HG03064 (cell line): ENCODE measurements at regions not wholly inside any gene's neighbourhood (a gene's known extent, or its start where the extent isn't known, plus 50 kb on each side); places are given as distances from the start of the nearest gene placed in this dataset.
"Not testable (repeated sequence)": the region's sequence is repeated elsewhere in the genome, so short reads cannot be mapped to it uniquely, and the experiment has no call there.

Source experiments
- ATAC-seq: cut with Tn5 transposase; IDR thresholded peaks from one replicate; pipeline ENCODE4 v1.9.1; 2021; ENCODE audit warnings: low read depth; ENCODE audit not compliant: unreplicated experiment

DNA sequence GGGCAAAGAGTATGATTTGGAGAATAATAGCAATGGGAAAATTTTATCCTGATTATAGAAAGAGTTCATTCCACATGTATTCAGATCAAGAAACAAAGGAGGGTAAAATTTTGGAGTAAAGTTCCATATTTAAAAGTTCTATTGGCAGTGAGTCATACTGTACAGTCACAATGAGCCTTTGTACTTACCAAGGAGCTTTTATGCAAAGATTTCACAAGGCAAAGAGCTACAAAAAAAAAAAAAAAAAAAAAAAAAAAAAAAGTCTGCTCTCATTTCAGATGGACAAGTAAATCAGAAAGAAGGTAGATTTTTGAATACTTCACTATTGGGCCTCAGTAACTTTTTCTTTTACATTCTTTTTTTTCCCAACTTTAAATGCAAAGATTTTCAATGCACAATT lies 1802.2 kb upstream of the PIK3C3 start:
- ATAC-seq = no peak

DNA sequence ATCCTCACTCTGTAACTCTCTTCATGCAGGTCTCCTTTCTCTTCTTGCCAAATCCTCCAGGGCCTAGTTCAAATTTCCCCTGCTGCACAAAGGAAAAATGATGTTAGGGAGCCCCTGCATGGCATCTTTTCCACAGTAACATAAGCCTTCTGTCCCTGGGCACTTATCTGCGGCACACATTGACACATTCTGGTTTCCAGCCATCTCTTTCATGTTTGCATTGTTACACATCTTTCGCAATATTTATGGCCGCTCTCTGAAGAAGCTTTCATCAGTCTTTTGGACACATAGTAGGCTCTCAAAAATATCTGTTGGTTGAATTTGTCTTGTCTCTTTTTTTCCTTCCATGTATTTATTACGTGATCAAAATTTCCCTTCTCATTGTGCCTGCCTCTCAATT lies 1806.1 kb upstream of the PIK3C3 start:
- ATAC-seq = no peak

DNA sequence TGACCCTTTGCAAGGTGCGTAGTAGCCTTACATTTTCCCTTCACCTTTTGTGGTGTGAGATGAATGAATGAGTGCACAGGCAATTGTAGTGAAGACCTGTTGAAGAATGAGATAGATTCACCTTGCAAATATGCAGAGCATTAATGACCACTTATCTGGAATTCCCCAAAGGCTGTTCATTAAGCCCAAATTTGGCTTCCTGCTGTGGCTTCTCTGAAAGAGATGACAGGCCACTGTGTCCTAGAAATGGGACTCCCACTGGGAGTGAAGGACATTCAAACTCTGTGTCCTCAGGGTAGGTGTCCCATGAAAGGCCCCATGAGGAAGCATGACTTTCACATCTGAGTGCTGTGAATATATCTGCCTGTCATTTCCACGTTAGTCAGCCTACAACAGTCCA lies 1821.8 kb upstream of the PIK3C3 start:
- ATAC-seq = no peak

DNA sequence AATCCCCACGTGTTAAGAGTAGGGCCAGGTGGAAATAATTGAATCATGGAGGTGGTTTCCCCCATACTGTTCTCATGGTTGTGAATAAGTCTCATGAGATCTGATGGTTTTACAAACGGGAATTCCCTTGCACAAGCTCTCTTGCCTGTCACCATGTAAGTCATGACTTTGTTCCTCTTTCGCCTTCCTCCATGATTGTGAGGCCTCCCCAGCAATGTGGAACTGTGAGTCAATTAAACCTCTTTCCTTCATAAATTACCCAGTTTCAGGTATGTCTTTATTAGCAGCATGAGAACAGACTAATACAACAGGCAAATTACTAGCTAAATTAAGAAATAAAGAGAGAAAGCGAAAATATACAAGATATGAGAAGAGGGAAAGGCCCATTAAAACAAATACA lies 1822.6 kb upstream of the PIK3C3 start:
- not testable (repeated sequence) for ATAC-seq

DNA sequence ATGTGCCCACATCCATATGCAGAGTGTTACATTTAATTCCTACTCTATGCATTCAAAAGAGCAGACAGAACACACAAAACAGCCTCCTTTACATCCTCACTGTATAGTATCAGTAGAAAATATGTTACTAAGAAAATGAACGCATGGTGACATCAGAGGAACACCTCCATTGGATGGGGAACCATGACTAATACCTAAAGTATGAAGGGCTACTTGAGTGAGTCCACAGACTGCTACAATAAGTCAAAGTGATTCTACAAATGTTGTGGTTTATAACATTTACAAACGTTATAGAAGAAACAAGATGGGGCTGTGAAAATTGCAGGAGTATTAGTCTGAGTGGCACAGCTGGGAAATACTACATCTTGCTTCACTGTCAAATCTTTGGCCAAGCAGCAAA lies 1830.9 kb upstream of the PIK3C3 start:
- ATAC-seq = no peak

DNA sequence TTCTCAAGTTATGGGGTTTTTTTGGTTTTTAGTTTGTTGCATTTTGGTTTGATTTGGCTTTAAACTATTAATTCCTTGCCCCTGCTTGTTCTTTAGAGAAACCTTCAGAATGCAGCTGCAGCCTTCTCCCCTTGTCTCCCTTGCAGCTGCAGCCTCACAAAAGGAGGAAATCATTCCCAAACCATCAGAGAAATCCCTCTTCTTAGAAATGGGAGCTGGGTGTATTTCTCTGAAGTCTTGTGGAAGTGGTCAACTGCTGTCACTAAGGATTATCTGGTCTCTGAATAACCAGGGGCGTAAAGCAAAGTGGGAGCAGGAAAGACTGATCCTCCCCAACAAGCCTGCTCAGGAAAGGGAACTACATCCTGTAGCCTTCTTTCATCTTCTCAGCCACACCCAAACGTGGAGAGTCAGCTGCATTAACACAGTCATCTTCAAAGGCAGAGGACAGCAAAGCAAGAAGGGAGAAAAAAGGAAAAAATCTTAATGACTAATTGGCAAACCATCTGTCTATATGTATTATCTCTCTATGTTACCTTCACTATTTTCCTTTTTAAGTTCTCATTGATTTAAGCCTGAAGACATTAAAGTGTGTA lies 1834.1 kb upstream of the PIK3C3 start:
- no peak for ATAC-seq

DNA sequence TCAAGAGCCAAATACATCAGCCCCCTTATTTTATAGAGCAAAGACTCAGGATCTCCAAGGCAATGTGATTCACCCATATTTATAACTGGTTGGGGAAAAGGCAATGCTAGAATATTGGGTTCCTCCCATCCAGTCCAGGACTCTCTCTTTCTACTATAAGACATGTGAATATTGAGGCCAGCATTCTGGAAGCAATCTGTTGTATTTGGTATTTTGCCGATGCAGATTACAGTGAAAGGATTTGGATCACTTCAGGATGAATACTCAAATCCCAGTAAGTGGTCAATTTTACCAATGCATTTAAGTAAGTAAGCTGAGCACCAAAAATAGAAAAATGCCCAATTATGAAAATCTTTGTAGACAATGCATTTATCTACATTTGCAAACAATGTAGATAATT lies 1834.7 kb upstream of the PIK3C3 start:
- no peak for ATAC-seq

DNA sequence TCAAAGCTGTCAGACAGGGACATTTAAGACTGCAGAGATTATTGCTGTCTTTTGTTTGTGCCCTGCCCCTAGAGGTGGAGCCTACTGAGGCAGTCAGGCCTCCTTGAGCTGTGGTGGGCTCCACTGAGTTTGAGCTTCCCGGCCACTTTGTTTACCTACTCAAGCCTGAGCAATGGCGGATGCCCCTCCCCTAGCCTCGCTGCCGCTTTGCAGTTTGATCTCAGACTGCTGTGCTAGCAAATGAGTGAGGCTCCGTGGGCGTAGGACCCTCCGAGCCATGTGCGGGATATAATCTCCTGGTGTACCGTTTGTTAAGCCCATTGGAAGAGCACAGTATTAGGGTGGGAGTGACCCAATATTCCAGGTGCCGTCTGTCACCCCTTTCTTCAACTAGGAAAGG lies 1835.5 kb upstream of the PIK3C3 start:
- not testable (repeated sequence) for ATAC-seq

DNA sequence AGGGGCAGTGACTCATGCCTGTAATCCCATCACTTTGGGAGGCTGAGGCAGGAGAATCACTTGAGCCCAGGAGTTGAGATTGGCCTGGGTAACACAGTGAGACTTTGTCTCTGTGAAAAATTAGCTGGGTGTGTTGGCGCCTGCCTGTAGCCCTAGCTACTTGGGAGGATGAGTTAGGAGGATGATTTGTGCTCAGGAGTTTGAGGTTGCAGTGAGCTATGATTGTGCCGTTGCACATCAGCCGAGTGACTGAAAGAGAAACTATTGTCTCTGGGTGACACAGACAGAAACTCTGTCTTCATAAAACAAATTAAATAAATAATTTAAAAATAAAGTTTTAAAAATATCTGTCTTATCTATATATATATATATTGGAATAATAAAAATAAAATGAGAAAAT lies 1844.6 kb upstream of the PIK3C3 start:
- ATAC-seq = no peak

DNA sequence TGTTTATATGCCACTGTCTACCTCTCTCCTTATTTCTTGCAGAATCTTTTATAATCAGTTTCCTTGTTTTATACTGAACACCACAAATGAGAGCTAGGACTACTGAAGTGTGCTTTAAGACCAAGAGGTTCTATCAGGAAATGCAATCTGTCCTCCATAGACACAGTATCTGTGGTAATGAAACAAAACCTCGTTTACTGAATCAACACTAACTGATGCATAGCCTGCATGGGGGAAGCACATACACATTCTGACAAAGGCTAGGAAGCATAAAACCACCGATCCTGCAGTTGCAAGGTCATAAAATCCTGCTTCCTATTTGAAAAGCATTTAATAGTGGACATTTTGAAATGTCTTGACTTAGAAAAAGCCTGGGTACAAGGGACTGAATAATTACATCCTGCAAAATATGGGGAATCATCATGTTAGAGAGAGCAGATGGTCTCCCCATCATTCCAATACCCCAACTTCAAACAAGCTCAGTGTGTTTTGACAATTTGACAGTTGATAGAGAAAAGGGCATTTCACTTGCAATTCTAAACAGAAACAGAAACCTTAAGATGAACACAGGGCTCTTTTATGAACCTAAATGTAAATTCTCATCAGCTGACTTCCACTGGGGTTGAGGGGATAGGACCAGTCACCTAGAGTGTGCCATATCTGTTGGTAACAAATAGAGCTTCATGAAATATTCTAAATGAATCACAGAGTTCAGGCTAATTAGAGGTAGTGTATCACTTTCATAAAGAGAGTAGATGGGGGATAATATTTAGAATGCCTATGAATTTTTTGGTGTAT lies 1845.6 kb upstream of the PIK3C3 start:
- no peak for ATAC-seq

DNA sequence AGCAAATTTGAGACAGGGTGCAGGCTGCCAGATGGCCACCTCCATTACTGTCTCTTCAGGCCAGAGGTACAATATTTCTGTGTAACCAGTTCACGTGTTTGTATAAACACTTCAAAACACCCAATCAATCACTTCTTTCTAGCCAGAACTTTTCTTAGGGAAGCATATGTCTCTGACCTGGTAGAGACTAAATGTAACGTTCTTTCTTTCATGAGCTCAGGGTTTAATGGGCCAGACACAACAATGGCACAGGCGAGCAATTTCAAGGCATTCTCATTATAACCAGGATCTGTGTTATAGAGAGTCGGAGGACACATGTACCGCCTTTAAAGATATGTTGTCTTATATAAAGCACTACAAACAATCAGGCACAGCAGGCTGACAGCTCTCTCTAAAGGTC lies 1846.4 kb upstream of the PIK3C3 start:
- ATAC-seq = no peak

DNA sequence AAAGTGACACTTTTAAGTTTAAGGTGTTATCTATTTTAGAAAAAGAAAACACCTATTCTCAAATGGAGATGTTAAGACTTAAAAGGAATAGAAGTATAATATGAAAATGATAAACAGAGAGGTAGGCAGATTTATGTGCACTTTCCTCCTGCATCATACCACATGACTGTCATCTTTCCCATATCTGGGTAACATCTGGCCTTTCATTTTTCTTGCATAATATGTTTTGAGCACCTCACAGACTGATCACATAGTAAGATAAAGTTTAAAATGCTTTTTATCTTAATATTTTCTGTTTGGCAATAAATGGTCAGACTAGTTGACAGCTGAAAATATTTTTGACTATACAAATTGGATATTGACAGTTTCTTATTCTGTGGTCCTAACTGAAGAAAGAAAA lies 1852.1 kb upstream of the PIK3C3 start:
- no peak for ATAC-seq

DNA sequence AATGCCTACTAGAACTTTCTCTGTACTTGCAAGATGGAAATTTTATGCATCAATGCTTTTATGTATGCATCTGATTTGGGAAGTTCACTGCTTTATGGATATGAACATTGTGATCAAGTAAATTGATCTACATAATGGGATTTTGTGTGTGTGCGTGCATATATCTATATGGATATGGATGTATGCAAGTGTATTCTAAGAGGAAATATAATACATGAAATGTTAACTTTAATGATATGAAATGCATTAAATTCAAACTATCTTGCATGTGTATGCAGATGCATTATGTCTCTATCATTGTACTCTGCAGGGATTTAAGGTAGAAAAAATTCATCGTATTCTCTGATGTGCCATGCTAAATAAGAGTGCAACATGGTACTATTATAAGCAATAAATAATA lies 1855.4 kb upstream of the PIK3C3 start:
- ATAC-seq = no peak

DNA sequence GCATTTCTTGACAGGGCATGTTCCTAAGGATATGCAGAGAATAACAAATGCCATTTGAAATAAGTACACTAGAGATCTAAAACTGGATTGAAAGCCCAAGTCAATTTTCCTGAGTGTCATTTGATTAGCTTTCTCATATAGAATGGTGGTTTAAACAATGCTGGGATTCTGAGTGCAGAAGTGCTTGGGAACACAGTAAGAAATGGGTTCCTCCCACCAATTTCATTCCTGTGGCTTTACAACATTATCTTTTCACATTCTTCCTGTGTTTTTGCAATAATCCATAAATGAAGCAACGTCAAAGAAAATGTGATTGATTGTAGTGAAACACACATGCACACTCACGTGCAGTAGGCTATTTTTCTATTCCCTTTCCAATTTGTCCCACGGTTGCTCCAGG lies 1858.4 kb upstream of the PIK3C3 start:
- no peak for ATAC-seq

DNA sequence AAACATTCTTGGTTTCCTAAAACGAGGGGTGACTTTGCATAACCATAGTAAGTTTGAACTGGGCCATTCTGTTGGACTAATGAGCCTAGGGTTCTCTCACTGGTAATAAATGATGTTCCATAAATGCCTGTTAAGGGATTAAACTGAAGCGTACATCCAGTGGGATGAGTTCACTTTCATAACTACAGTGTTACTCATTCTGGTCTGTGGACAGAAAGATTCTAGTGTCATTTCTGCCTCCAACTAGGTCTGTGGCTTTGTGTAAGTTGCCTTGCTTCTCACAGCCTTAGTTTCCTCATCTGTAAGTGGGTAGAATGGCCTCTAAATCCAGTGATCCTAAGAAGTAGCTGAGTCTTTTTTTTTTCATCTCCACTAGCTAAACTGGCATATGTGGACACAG lies 1860.6 kb upstream of the PIK3C3 start:
- no peak for ATAC-seq

DNA sequence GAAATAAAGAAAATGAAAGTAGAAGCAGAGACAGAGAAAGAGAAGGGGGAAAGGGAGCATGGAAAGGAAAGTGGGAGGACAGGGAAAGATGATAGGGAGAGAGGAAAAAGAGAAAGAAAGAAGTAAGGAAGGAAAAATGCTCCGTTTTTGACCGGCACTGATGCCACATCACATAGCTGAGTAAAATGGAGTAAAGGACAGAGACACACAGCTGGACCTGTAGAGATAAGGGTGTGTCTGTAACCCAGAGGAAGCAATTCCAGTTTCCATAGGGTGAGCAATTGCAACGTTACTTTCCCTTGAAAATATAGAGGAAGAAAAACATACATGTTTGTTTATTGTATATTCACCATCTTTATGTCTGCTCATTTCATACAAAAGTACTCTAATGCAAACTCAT lies 1866.9 kb upstream of the PIK3C3 start:
- ATAC-seq = no peak

DNA sequence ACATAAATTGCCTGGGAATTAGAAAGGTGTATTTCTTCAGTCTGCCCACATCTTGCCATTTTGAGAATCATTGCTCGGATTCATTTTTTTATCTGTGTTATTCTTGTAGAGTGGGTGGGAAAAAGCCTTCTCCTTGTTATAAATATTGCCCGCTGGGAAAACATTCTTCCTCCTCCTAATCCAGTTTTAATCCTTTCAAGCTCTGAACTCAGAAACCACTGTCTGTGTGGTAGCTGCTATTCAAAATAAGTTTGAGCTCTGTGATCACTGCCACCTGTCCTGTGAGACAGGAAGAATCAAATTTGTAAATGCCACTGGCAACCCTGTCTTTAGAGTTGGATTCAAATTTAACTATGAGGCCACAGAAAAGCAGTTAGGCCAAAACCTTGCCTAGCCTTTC lies 1875.2 kb upstream of the PIK3C3 start:
- no peak for ATAC-seq

DNA sequence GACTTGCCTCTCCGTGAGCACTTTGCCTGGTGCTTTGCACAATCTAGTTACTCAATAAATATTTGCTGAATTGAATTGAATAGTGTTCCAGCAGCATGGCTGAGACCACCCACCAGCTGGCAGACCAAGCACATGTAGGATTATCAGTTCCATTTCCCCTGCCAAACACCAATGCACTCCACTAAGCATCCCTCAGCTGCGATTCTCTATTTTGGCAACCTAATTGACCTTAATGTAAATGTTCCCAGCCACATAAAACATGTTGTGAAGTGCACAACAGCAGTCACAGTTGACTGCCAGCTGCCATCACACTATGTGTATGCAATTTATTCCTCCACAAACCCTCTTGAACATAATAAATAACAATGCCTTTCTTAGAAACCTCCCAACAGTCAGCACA lies 1879.4 kb upstream of the PIK3C3 start:
- no peak for ATAC-seq

DNA sequence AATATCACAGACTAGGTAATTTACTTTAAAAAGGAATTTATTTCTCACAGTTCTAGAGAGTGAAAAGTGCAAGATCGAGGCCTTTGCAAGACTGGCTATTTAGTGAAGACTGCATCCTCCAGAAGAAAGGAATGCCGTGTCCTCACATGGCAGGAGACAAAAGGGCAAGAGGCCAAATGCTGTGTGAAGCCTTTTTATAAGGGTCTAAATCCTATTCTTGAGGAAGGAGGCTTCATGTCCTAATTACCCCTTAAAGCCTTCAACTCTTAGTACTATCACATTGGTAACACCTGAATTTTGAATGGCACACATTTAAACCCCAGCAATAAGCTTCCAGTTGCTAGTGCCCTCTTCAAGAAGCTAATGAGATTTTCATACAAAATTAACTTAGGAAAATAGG lies 1882.3 kb upstream of the PIK3C3 start:
- ATAC-seq = no peak

DNA sequence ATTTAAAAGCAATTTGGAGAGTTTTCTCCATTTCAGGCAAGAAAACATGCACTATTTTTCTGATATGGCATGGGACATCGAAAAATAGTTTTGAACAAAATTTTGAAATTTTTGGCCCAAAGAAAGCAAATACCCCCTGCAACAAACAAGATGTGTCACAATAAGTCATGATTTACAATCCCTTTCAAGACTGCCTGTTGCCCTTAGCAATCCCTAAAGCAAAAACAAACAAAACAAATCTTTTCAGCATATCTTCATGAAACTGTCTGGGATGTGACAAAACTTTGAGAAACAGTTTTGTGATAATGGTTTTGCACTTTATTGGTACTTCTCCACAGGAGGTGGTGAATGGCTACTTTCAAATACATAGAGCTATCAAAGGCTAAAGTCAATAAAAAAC lies 1888.7 kb upstream of the PIK3C3 start:
- no peak for ATAC-seq

DNA sequence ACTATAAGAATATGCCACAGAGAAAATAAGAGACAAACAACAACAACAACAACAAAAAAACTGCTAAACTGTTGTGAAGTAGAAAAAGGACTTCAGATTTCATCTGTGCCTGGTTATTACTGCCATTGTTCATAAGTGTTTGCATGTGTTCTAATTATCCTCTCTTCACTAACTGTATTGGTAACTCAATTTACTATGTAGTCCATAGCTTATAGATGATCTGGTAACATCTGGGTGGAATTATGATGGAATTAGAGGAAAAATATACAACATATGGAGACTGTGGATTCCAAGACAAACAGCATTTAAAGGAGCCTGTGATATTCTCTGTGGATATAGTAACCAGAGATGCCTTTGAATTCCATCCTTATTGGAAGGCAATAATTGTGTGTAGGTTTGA lies 1891.5 kb upstream of the PIK3C3 start:
- no peak for ATAC-seq

DNA sequence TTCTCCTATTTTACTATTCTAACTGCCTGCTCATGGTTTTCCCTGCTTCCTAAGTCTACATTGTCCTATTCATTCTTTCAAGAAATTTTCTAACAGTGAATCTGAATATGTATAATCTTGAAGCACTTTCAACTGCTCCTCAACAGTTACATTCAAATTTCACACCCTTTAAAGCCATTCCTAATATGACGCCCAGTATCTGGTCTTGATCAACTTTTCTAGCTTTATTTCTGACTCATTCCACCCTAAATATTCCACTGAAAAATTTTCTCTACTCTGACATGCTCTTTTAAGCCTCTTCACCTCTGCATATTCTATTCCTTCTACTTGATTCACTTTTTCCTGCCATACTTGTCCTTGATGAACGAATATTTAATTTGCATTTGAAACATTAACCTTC lies 1893.9 kb upstream of the PIK3C3 start:
- no peak for ATAC-seq

DNA sequence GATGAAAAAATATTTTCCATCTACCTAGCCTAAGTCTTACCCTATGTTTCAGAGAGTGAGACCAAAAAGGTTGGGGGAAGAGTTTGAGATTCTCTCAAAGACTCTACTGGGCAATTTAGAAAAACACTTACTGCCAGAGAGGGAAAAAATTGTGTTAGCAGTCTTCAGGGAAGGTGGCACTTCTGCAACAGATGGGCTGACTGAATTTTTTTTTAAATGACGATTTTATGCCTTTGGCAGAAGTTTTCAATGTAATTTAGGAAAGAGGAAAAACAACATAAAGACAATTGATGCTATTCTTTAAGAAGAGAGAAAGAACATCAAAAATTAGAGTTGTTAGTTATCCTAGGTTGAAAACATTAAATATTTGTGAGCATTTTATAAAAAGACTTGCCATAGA lies 1894.5 kb upstream of the PIK3C3 start:
- no peak for ATAC-seq
